Activated CD4-positive, alpha-beta memory T cell treated with anti-CD3 and anti-CD28 coated beads for 36 hours (primary cell): ENCODE measurements at regions not wholly inside any gene's neighbourhood (a gene's known extent, or its start where the extent isn't known, plus 50 kb on each side); places are given as distances from the start of the nearest gene placed in this dataset.
A peak's percentile ranks its signal among the peaks of the same experiment; 100 is the strongest.

ENCODE experiments used
- CTCF ChIA-PET: fragments of 350-600 bp; sonication (Branson Sonifier 250); formaldehyde crosslinking; loops from one replicate; lab custom pipeline; 2021; ENCODE audit warnings: antibody characterized with exemption, inconsistent platforms; lab: Charles Lee
- POLR2A ChIA-PET: fragments of 350-600 bp; sonication (Branson Sonifier 250); formaldehyde crosslinking; loops from one replicate; lab custom pipeline; 2021; ENCODE audit warnings: antibody characterized with exemption; lab: Charles Lee
- DNase-seq: peaks from one replicate; pipeline ENCODE4 v3.0.0-alpha.2; 2020
- H3K27ac Mint-ChIP-seq: one replicate; pipeline ENCODE4 v1.8.0; 2021; ENCODE audit warnings: mixed read lengths
- H3K27me3 Mint-ChIP-seq: one replicate; pipeline ENCODE4 v1.8.0; 2021; ENCODE audit warnings: mixed read lengths
- H3K36me3 Mint-ChIP-seq: one replicate; pipeline ENCODE4 v1.8.0; 2021; ENCODE audit warnings: mixed read lengths
- H3K4me1 Mint-ChIP-seq: one replicate; pipeline ENCODE4 v1.8.0; 2021; ENCODE audit warnings: low read depth, mixed read lengths
- H3K4me3 Mint-ChIP-seq: one replicate; pipeline ENCODE4 v1.8.0; 2021; ENCODE audit warnings: mild to moderate bottlenecking, mixed read lengths
- H3K9me3 Mint-ChIP-seq: one replicate; pipeline ENCODE4 v1.8.0; 2021; ENCODE audit warnings: mixed read lengths
- intact Hi-C: fragments of 100-400 bp; cut with micrococcal nuclease; formaldehyde crosslinking; loops from one replicate; pipeline ENCODE4 v1.15.1; 2023

DNA sequence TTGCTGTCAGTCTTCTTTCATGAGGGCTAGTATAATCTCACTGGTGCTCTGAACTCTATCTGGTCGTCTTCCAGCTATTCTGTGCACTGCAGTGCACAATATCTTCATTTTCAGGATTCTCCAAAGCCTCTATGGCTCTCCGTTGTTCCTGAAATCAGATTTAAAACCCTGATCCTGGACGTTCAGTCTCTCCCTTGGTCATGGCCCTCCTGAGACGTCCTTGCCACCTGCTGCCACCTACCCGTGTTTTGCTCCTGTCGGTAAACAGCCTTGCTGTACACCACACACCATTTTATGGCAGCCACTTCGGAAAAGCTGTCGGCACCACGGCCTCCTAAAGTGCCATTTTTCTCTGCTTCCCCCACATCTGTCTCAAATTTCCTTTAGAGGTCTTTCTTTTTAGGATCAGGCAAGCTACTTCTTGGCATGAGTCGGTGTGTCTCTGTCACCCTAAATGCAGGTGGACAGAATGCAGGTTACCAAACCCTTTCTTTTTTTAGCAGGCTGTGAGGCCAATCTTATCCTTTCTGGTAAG, 170.0 kb downstream of the HRH4 start:
- no peak for DNase-seq
- ChIA-PET POLR2A (no interaction called here), CTCF (interaction anchor here (1.0 kb wide), 1 partner anchor 96 kb away, joined by 3 read pairs; no protein-coding TSS in a partner anchor)
- H3K27me3 Mint-ChIP-seq = peaks cover 8% of the 10 kb centered on the region
- intact Hi-C loops = no loop called here
- no peaks in the 10 kb centered on the region for H3K36me3 Mint-ChIP-seq
- no peak overlapping the region for H3K27ac Mint-ChIP-seq
- no peaks in the 10 kb centered on the region for H3K4me1 Mint-ChIP-seq
- H3K4me3 Mint-ChIP-seq = no peak overlapping the region
- H3K9me3 Mint-ChIP-seq = no peaks in the 10 kb centered on the region

DNA sequence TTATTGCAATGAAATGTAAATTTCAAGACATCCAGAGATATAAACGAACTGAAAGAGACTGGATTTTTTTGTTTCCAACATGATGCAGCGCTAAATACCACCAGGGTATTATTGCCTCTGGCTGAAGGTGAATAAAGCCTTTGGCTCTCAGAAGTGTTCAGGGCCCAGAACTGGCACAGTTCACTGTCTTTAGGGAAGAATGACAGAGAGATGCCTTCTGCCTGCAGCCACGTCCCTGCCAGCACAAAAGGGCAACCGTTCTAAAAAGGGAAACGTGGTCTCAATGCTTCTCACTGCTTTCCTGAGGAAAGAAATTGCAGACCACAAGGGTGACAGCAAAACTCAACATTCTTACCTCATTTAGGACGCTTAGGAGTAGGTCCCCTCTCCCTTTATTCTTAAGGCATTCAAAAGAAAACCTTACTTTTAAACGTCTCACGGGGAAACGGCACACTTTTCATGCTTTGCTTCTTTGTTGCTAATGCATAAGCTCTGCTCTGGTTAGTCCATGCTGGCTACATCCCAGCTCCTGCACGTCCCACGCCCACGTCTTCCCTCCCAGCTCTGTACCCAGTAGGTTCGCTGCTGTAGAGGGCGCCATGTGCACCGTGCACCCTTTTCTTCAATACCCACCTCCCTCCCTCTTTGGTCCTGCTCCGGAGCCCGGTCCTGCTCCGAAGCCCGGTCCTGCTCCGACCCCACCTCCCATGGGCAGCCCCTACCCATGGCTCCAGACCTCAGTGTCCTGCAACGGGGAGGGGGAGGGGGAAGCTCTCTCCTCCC, 171.0 kb downstream of the HRH4 start:
- Mint-ChIP-seq H3K36me3 (no peaks in the 10 kb centered on the region), H3K27me3 (peaks cover 2% of the 10 kb centered on the region), H3K27ac (no peak overlapping the region), H3K4me3 (no peak overlapping the region), H3K9me3 (no peaks in the 10 kb centered on the region), H3K4me1 (no peaks in the 10 kb centered on the region)
- CTCF ChIA-PET = no interaction called here
- DNase-seq = peak; percentile 8
- POLR2A ChIA-PET = no interaction called here
- intact Hi-C loops = no loop called here

DNA sequence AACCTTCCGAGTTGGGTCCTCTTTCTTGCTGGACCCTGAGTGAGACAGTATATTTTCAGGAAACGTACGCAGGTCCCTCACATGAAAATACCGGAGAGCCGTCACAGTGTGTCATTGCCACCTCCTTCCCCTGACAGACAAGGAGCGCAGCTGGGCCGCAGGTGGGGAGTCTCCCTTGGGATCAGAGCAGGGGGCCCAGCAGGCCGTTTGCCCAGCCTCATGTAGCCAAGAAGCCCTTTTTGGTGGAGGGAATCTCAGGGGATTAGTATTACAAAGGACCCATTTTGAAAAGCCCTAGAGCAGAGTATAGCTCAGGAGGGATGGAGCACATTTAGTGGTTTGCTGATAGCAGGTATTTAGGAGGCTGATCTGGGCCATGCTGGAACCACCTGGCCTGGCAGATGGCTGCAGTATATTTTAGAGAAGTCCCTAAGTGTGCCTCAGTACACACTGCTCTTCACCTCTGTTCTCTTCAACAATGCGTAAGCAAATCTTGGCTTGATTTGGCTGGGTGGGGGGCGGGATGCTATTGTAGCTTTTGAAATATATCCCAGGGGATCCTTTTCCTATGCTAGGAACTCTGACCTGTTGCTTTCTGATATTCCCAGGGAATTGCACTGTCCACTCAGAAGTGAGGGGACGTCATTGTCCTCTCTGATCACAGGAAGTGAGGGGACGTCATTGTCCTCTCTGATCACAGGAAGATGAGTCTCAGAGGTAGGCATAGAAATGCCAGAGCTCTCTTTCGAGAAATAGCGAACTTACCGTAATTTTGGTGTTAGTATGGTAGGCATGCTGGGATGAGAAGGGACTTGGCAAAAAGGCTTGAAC, 171.9 kb downstream of the HRH4 start:
- POLR2A ChIA-PET = no interaction called here
- intact Hi-C loops = no loop called here
- Mint-ChIP-seq H3K27ac (no peak overlapping the region), H3K27me3 (peaks cover 2% of the 10 kb centered on the region), H3K4me3 (no peak overlapping the region), H3K9me3 (no peaks in the 10 kb centered on the region), H3K4me1 (no peaks in the 10 kb centered on the region), H3K36me3 (no peaks in the 10 kb centered on the region)
- no peak for DNase-seq
- CTCF ChIA-PET = no interaction called here

DNA sequence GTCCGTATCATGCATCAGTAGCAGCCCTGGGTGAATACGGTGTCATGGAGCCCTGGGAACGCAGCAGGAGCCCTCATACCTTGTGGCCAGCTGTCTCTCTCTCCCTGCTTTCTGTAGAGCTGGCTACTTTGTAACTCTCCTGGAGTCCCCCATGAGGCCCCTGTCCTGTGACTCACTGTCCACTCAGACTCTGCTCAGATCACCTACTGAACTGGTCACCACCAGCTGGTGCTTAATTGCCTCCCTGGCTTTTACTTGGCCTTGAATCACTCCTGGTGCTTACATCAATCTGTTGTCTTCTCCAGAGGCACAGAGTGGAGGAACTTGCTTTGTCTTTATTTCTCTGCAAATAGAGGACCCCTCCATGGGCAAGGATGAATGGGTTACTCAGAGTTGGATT, 172.7 kb downstream of the HRH4 start:
- CTCF ChIA-PET = interaction anchor here (1.1 kb wide), 1 partner anchor 94 kb away, joined by 4 read pairs; no protein-coding TSS in a partner anchor
- POLR2A ChIA-PET = no interaction called here
- H3K4me1 Mint-ChIP-seq = no peaks in the 10 kb centered on the region
- no peak for DNase-seq
- no peaks in the 10 kb centered on the region for H3K36me3 Mint-ChIP-seq
- intact Hi-C loops = no loop called here
- H3K27me3 Mint-ChIP-seq = peaks cover 2% of the 10 kb centered on the region
- H3K9me3 Mint-ChIP-seq = no peaks in the 10 kb centered on the region
- H3K27ac Mint-ChIP-seq = no peak overlapping the region
- no peak overlapping the region for H3K4me3 Mint-ChIP-seq

DNA sequence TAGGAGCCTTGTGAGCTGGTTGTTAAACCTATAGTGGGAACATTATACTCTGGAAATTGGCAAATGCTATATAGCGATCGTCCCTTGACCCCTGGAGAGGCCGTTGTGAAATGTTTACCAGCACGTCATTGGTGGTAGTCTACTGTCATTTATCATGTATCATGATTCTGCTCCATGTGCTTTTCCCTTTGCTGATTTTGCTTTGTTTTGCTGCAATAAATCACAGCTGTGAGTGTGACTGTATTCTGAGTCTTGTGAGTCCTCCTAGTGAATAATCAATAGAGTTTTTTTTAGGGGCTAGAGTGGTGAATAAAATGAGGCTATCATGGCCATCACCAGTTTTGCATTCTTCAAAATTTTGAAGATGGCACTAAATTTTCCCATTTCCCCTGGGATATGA, 189.1 kb downstream of the HRH4 start:
- peaks cover 4% of the 10 kb centered on the region for H3K27me3 Mint-ChIP-seq
- CTCF ChIA-PET = no interaction called here
- intact Hi-C loops = no loop called here
- no peak overlapping the region for H3K4me3 Mint-ChIP-seq
- DNase-seq = no peak
- H3K27ac Mint-ChIP-seq = no peak overlapping the region
- peaks cover 7% of the 10 kb centered on the region for H3K9me3 Mint-ChIP-seq
- POLR2A ChIA-PET = no interaction called here
- no peaks in the 10 kb centered on the region for H3K4me1 Mint-ChIP-seq
- no peaks in the 10 kb centered on the region for H3K36me3 Mint-ChIP-seq

DNA sequence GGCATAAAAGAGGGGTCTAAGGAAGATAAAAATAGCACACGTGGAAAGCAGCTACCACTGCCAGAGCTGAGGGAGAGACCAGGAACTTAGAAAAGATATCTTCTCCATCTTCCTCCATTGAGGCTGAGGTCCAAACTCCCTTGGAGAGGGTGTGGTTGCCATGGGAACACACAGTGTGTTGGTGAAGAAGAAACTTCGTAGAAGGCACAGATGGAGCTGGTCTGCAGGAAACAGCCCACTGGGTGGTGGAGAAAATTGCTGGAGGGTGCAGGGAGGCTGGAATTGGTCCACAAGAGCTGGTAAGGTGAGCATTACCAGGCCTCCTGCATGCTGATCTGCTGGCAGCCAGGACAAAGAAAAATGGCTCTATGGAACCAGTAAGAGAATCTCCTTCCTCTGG, 191.0 kb downstream of the HRH4 start:
- Mint-ChIP-seq H3K27me3 (peaks cover 4% of the 10 kb centered on the region), H3K36me3 (no peaks in the 10 kb centered on the region), H3K4me1 (no peaks in the 10 kb centered on the region), H3K27ac (no peak overlapping the region), H3K4me3 (no peak overlapping the region), H3K9me3 (peaks cover 7% of the 10 kb centered on the region)
- no peak for DNase-seq
- ChIA-PET POLR2A (no interaction called here), CTCF (no interaction called here)
- intact Hi-C loops = no loop called here

DNA sequence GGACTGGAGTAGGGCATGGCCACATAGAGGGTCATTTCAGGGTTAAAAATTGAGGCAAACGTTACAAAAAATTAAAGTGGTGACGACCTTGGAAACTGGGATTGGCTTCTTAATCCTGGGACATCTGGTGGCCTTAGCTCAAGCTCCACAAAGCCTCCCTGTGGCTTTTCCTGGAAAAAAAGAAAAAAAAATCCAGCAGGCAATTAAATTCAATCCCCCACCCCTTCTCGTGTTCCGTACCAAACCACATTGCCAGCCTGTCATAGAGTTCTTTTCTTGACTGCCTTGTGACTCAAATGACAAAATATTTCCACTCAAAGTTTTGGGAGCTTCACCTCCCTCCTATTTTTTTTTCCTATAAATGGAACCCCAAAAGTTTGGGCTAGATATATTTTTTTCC, 195.6 kb downstream of the HRH4 start:
- Mint-ChIP-seq H3K36me3 (no peaks in the 10 kb centered on the region), H3K4me1 (peaks cover 12% of the 10 kb centered on the region), H3K9me3 (peaks cover 6% of the 10 kb centered on the region), H3K4me3 (no peak overlapping the region), H3K27me3 (no peaks in the 10 kb centered on the region), H3K27ac (no peak overlapping the region)
- intact Hi-C loops = no loop called here
- ChIA-PET POLR2A (no interaction called here), CTCF (no interaction called here)
- DNase-seq = no peak

DNA sequence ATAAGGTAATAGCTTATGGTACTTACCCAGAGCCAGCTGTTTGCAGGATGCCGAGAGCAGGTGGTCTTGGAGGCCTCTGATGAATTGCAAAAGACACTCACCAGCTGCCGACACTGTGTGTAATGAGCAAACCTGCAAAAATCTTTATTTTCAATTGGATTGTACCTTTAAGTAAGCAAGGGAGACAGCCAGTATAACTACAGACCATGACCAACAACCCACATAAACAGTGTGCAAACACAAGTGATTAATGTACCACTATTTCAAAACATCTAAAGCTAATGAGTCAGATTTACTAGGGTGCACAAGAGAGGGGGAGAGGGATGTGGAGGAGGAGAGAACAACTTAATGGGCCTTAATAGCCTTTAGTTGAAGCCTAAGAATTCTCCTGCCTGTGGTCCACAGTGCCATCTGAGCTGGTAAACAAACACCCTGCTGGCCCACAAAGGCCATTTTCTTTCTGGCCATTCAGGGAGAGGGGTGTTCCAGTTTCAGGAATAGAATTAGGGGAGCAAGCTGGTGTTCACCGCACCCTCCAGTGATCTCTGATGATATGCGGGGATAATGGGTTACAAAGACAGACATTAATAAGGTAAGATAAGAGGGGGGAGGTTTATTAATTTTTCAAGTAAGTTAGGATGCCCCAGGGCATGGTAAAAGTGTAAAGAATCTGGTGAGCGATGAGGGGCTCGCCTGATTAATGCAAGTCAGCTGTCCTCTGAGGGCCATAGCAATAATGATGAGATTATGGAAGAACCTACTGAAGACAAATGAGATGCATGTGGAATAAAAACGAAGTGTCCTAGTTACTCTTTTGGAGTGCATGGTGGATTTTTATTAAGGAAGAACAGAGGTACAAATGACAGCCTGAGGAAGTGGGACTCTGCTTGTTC, 196.4 kb downstream of the HRH4 start:
- no peak for DNase-seq
- CTCF ChIA-PET = no interaction called here
- POLR2A ChIA-PET = no interaction called here
- Mint-ChIP-seq H3K4me3 (no peak overlapping the region), H3K9me3 (no peaks in the 10 kb centered on the region), H3K4me1 (peaks cover 12% of the 10 kb centered on the region), H3K27me3 (no peaks in the 10 kb centered on the region), H3K27ac (no peak overlapping the region), H3K36me3 (no peaks in the 10 kb centered on the region)
- intact Hi-C loops = no loop called here

DNA sequence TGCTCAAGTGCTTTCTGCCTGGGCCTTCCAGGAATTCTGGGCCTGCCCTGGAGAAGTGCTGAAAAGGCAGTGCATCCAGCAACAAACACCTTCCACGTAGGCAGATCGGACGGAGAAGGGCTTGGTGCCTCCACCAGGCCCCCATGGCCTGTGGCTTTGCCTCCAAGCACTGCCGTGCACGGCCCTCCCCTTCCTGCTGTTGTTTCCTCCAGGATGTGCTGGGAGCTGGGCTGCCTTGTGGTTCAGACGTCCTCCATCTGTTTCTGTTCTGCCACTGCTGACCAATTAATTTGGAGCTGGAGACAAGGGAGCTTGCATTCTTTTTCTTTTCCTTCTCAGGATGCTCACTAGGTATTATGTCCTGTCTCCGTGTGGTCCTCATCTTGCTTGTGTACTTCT, 197.0 kb downstream of the HRH4 start:
- Mint-ChIP-seq H3K4me1 (peaks cover 12% of the 10 kb centered on the region), H3K27me3 (no peaks in the 10 kb centered on the region), H3K27ac (no peak overlapping the region), H3K4me3 (no peak overlapping the region), H3K36me3 (no peaks in the 10 kb centered on the region), H3K9me3 (no peaks in the 10 kb centered on the region)
- ChIA-PET CTCF (no interaction called here), POLR2A (no interaction called here)
- intact Hi-C loops = no loop called here
- DNase-seq = no peak

DNA sequence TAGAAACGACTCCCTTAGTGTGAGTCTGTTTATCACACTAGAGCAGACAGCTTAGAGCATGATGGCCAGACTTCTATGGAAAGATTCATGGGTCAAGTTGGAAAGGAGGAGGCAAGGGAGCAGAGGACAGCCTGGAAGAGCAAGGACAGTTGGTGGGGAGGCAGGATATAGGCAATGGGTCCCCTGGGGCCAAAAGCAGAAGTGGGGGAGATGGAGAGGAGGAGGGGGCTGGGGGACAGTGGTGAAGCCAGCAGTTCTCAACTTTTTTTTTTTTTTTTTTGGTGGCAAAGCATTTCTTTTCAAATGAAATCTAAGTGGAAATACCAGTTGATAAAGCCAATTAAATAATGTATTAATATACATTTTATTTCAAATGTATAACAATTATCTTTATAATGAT, 197.9 kb downstream of the HRH4 start:
- DNase-seq = no peak
- ChIA-PET POLR2A (no interaction called here), CTCF (interaction anchor here (0.8 kb wide), 1 partner anchor 300 kb away, joined by 3 read pairs; no protein-coding TSS in a partner anchor)
- Mint-ChIP-seq H3K9me3 (no peaks in the 10 kb centered on the region), H3K36me3 (no peaks in the 10 kb centered on the region), H3K4me3 (no peak overlapping the region), H3K4me1 (peaks cover 12% of the 10 kb centered on the region), H3K27me3 (peaks cover 2% of the 10 kb centered on the region), H3K27ac (no peak overlapping the region)
- intact Hi-C loops = no loop called here

DNA sequence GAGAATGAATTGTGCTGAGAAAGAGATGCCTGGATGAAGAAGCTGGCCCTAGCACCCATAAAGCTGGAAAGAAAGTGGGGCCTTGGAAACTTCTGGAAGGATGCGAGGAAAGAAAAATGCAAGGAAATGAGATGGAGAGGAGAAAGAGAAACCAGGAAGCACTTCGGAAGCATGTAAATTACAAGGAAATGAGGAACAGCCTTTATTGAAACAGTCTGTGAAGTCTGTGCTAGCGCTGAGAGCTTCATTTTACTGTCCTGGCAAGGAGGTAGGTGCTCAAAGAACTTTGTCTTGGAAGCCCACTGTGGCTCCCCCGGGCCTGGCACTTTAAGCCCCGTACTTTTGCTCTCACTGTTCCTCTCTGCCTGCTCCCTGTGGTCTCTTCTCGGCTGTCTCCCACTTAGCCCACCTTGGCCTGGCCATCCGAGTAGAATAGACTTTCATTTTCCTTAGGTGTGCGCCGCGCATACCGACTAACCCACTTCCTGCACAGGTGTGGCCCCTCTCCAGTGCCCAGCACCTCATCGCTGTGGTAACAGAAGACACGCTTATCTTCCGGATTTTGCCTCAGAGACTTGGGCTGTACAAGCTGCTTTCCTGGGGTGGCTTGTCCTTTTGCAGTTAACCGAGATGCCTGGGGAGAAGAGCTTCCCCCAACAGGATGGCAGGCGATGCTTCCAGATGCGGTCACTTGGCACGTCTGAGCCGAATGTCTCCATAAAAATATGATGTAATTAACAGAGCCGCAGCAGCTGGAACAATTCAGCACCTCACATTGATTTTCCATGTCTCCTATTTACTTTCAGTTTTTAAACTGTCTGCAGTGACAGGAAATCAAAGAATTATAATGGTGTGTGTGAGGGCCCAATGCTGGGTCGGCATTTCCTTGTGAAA, 199.6 kb downstream of the HRH4 start:
- intact Hi-C loops = no loop called here

More for the DNA sequence above, 199.6 kb downstream of the HRH4 start:
- Mint-ChIP-seq H3K27me3 (peaks cover 5% of the 10 kb centered on the region), H3K27ac (no peak overlapping the region), H3K9me3 (no peaks in the 10 kb centered on the region), H3K4me3 (peak overlapping the region; percentile 63), H3K36me3 (no peaks in the 10 kb centered on the region), H3K4me1 (peaks cover 12% of the 10 kb centered on the region)
- CTCF ChIA-PET = no interaction called here
- peak; percentile 44 for DNase-seq
- POLR2A ChIA-PET = no interaction called here
